A673 (cell line): ENCODE measurements at regions not wholly inside any gene's neighbourhood (a gene's known extent, or its start where the extent isn't known, plus 50 kb on each side); places are given as distances from the start of the nearest gene placed in this dataset.

Experiments
- EZH2 ChIP-seq: fragments of 200-600 bp; sonication (generic); IDR thresholded peaks from 2 replicates; pipeline ENCODE4 v1.6.1; 2017; ENCODE audit warnings: borderline replicate concordance, low read depth, mild to moderate bottlenecking, mixed read lengths, antibody characterized with exemption, low read length; ENCODE audit not compliant: poor library complexity, severe bottlenecking
- TF ChIP-seq, protein P1 (sequence below): fragments of 300-800, 200-600 bp; sonication (generic); conservative IDR thresholded peaks from 2 replicates; pipeline ENCODE4 v1.5.1; 2017; ENCODE audit warnings: low read depth, mild to moderate bottlenecking, antibody characterized with exemption, low read length, moderate library complexity, mixed read lengths

DNA sequence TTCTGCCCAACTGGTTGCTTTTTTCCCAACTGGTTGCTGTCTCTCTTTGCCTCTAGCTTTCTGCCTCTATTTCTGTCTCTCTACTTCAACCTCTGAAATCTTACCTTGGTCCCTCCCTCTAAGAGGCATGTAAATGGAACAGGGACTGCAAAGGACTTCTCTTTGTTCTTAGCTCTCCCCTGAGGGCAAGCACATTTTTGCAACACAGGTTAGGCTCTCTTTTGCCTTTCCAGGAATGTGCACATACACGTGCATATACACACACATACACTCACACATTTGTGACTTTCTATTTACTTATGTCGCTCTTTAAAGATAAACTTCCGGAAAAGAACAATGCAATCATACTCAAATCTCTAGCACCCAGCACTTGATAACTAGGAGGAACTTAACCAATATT is 262.6 kb upstream of the DDX18 start:
- TF ChIP-seq, protein P1, sequence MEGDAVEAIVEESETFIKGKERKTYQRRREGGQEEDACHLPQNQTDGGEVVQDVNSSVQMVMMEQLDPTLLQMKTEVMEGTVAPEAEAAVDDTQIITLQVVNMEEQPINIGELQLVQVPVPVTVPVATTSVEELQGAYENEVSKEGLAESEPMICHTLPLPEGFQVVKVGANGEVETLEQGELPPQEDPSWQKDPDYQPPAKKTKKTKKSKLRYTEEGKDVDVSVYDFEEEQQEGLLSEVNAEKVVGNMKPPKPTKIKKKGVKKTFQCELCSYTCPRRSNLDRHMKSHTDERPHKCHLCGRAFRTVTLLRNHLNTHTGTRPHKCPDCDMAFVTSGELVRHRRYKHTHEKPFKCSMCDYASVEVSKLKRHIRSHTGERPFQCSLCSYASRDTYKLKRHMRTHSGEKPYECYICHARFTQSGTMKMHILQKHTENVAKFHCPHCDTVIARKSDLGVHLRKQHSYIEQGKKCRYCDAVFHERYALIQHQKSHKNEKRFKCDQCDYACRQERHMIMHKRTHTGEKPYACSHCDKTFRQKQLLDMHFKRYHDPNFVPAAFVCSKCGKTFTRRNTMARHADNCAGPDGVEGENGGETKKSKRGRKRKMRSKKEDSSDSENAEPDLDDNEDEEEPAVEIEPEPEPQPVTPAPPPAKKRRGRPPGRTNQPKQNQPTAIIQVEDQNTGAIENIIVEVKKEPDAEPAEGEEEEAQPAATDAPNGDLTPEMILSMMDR = no peak
- TF ChIP-seq EZH2 = no peak
